ENCODE measurements at regions not wholly inside any gene's neighbourhood (a gene's known extent, or its start where the extent isn't known, plus 50 kb on each side); places are given as distances from the start of the nearest gene placed in this dataset.

- FAIRE-seq = no peak
These were observed 370.9 kb upstream of the SEMA3A start for GRCh38 chr7:84565345-84566074.

DNA sequence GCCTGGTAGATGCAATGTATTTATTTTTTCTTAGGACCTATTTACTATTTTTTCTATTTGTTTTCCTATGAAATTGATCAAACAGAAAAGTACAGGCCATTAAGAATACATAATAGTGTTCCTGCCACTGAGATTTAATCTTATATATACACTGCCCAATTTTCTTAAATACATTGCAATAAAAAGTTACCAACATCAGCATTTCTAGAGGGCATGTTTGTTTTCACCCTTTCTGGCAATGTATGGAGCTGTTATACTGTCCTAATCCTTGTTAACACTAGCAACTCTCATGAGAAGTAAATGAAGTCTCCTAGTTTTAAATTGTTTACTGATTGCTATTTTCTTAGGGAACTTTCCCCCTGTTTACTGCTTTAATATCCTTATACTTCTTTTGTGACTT is 359.1 kb upstream of the SEMA3A start:
- ATAC-seq (no peak), FAIRE-seq (no peak), DNase-seq (ENCODE audit: low read depth in 1 of 2, low spot score in 1 of 2) (no peak)
- H3K9me3 ChIP-seq = peaks cover 16% of the 10 kb centered on the region; the same call in 2 of the 3 replicates
- no peaks in the 10 kb centered on the region for H3K4me1 ChIP-seq
- H3K27ac ChIP-seq = no peak overlapping the region
- H3K4me3 ChIP-seq = no peak overlapping the region
- H3K4me2 ChIP-seq = no peak overlapping the region
- TF ChIP-seq TFCP2L1 (CRISPR knock-in tag; IDR thresholded peaks at IDR 0.05) (no peak), RFX5 (IDR thresholded peaks at IDR 0.05) (no peak), JUN (IDR thresholded peaks at IDR 0.05) (no peak)
- CTCF ChIA-PET = no interaction called here
- POLR2A ChIA-PET = no interaction called here

More at GRCh38 chr7:84565345-84566074, 370.9 kb upstream of the SEMA3A start:
- H3K4me2 ChIP-seq = no peak overlapping the region
- DNase-seq (ENCODE audit: low read depth in 1 of 2, low spot score in 1 of 2) (no peak), ATAC-seq (no peak)
- POLR2A ChIA-PET = no interaction called here
- TF ChIP-seq, protein P1, sequence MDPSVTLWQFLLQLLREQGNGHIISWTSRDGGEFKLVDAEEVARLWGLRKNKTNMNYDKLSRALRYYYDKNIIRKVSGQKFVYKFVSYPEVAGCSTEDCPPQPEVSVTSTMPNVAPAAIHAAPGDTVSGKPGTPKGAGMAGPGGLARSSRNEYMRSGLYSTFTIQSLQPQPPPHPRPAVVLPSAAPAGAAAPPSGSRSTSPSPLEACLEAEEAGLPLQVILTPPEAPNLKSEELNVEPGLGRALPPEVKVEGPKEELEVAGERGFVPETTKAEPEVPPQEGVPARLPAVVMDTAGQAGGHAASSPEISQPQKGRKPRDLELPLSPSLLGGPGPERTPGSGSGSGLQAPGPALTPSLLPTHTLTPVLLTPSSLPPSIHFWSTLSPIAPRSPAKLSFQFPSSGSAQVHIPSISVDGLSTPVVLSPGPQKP (IDR thresholded peaks at IDR 0.05; ENCODE audit: low read depth, low read length) = no peak
- TF ChIP-seq, protein P2, sequence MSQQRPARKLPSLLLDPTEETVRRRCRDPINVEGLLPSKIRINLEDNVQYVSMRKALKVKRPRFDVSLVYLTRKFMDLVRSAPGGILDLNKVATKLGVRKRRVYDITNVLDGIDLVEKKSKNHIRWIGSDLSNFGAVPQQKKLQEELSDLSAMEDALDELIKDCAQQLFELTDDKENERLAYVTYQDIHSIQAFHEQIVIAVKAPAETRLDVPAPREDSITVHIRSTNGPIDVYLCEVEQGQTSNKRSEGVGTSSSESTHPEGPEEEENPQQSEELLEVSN (IDR thresholded peaks at IDR 0.05; ENCODE audit: borderline replicate concordance, low read depth) = no peak
- no peak for TF ChIP-seq NFE2L2 (conservative IDR thresholded peaks at IDR 0.05; ENCODE audit: low read length)
- TF ChIP-seq RCOR1 (IDR thresholded peaks at IDR 0.05; ENCODE audit: low read depth, low read length) = no peak
- no peak overlapping the region for H3K27ac ChIP-seq
- 86% methylated on average over 2 of the region's 2 CpGs for WGBS (ENCODE audit: missing lambda C conversion rate)
- H3K4me3 ChIP-seq = no peak overlapping the region
- CTCF ChIA-PET = no interaction called here
- H3K9me3 ChIP-seq = no peaks in the 10 kb centered on the region
- H3K4me1 ChIP-seq = no peaks in the 10 kb centered on the region

- ChIA-PET POLR2A (no interaction called here), CTCF (interaction anchor here (0.7 kb wide), 1 partner anchor 27 kb away, joined by 3 read pairs; no protein-coding TSS in a partner anchor)
- ATAC-seq (no peak), FAIRE-seq (peak; percentile 13), DNase-seq (ENCODE audit: low read depth in 1 of 2, low spot score in 1 of 2) (no peak)
- H3K4me1 ChIP-seq = no peaks in the 10 kb centered on the region
- TF ChIP-seq HDAC2 (IDR thresholded peaks at IDR 0.05) = no peak
- no peak for TF ChIP-seq RAD21 (conservative IDR thresholded peaks at IDR 0.05 in 1 of 2, IDR thresholded peaks at IDR 0.05 in 1 of 2)
- H3K4me3 ChIP-seq = no peak overlapping the region
- no peak overlapping the region for H3K4me2 ChIP-seq
- WGBS (ENCODE audit: missing lambda C conversion rate) = 0% methylated on average over 1 of the region's 1 CpG
- H3K27ac ChIP-seq = no peak overlapping the region
- H3K9me3 ChIP-seq = no peaks in the 10 kb centered on the region
These were observed 354.8 kb upstream of the SEMA3A start for GRCh38 chr7:84549409-84549808.

- TF ChIP-seq, protein P1 (IDR thresholded peaks at IDR 0.05; ENCODE audit: low read depth, low read length) = no peak
- no peak for TF ChIP-seq HOXB5 (CRISPR knock-in tag; IDR thresholded peaks at IDR 0.05)
- no peak for TF ChIP-seq EP300 (IDR thresholded peaks at IDR 0.05)
- no peak for TF ChIP-seq EHMT2 (IDR thresholded peaks at IDR 0.05; ENCODE audit: low read depth)
- TF ChIP-seq CHD2 (IDR thresholded peaks at IDR 0.05; ENCODE audit: low read length, partially characterized antibody) = no peak
- no peak for TF ChIP-seq FOXS1 (CRISPR knock-in tag; IDR thresholded peaks at IDR 0.05)
- no peak for TF ChIP-seq USF2 (IDR thresholded peaks at IDR 0.05)
- no peak for TF ChIP-seq RARB (CRISPR knock-in tag; IDR thresholded peaks at IDR 0.05)
- no peak for TF ChIP-seq CBX2 (IDR thresholded peaks at IDR 0.05; ENCODE audit: borderline replicate concordance, low read depth)
- ATAC-seq (no peak), FAIRE-seq (no peak), DNase-seq (ENCODE audit: low read depth in 1 of 2, low spot score in 1 of 2) (no peak)
- no peak overlapping the region for H3K4me3 ChIP-seq
- WGBS (ENCODE audit: missing lambda C conversion rate) = 72% methylated on average over 5 of the region's 5 CpGs
- H3K27ac ChIP-seq = no peak overlapping the region
- no peak overlapping the region for H3K4me2 ChIP-seq
- H3K9me3 ChIP-seq = no peaks in the 10 kb centered on the region
- CTCF ChIA-PET = interaction anchor here (0.7 kb wide), 1 partner anchor 28 kb away, joined by 3 read pairs; no protein-coding TSS in a partner anchor
- no peaks in the 10 kb centered on the region for H3K4me1 ChIP-seq
- POLR2A ChIA-PET = no interaction called here
These were observed 354.1 kb upstream of the SEMA3A start for GRCh38 chr7:84548366-84549365.
